Activated naive CD4-positive, alpha-beta T cell treated with anti-CD3 and anti-CD28 coated beads for 36 hours (primary cell): ENCODE measurements at regions not wholly inside any gene's neighbourhood (a gene's known extent, or its start where the extent isn't known, plus 50 kb on each side); places are given as distances from the start of the nearest gene placed in this dataset.

Source experiments
- CTCF ChIA-PET: fragments of 350-600 bp; sonication (Branson Sonifier 250); formaldehyde crosslinking; loops from one replicate; lab custom pipeline; 2021; ENCODE audit warnings: antibody characterized with exemption; lab: Charles Lee
- DNase-seq: peaks from one replicate; pipeline ENCODE4 v3.0.0-alpha.2; 2020
- H3K27ac Mint-ChIP-seq: one replicate; pipeline ENCODE4 v1.8.0; 2021; ENCODE audit warnings: mild to moderate bottlenecking, mixed read lengths
- H3K27me3 Mint-ChIP-seq: one replicate; pipeline ENCODE4 v1.8.0; 2021; ENCODE audit warnings: low read depth, mixed read lengths
- H3K36me3 Mint-ChIP-seq: one replicate; pipeline ENCODE4 v1.8.0; 2021; ENCODE audit warnings: low read depth, mixed read lengths
- H3K4me1 Mint-ChIP-seq: one replicate; pipeline ENCODE4 v1.8.0; 2021; ENCODE audit warnings: low read depth, mixed read lengths
- H3K4me3 Mint-ChIP-seq: one replicate; pipeline ENCODE4 v1.8.0; 2021; ENCODE audit warnings: mild to moderate bottlenecking, moderate library complexity, mixed read lengths
- H3K9me3 Mint-ChIP-seq: one replicate; pipeline ENCODE4 v1.8.0; 2021; ENCODE audit warnings: mixed read lengths
- intact Hi-C: fragments of 100-400 bp; cut with micrococcal nuclease; formaldehyde crosslinking; loops from one replicate; pipeline ENCODE4 v1.15.1; 2023

- H3K4me1 Mint-ChIP-seq: no peaks in the 10 kb centered on the region
- H3K9me3 Mint-ChIP-seq: no peaks in the 10 kb centered on the region
- no peaks in the 10 kb centered on the region for H3K36me3 Mint-ChIP-seq
- no peak overlapping the region for H3K27ac Mint-ChIP-seq
- peaks cover 6% of the 10 kb centered on the region for H3K27me3 Mint-ChIP-seq
- no peak overlapping the region for H3K4me3 Mint-ChIP-seq
- intact Hi-C loops: no loop called here
- DNase-seq: no peak
- CTCF ChIA-PET: interaction anchor here (0.6 to 0.7 kb wide), 2 partner anchors 391 to 893 kb away, joined by 3 read pairs; no protein-coding TSS in a partner anchor
Measured at GRCh38 chr2:204475399-204475798, 69.9 kb upstream of the PARD3B start.

- no peak for DNase-seq
- Mint-ChIP-seq H3K9me3 (no peaks in the 10 kb centered on the region), H3K27me3 (peaks cover 2% of the 10 kb centered on the region), H3K36me3 (no peaks in the 10 kb centered on the region), H3K27ac (no peak overlapping the region), H3K4me1 (no peaks in the 10 kb centered on the region), H3K4me3 (no peak overlapping the region)
- CTCF ChIA-PET: no interaction called here
- intact Hi-C loops: no loop called here
Measured at GRCh38 chr2:204477358-204477950, 67.8 kb upstream of the PARD3B start.

GRCh38 chr2:204479557-204479956, 65.7 kb upstream of the PARD3B start:
- H3K27me3 Mint-ChIP-seq: peaks cover 2% of the 10 kb centered on the region
- CTCF ChIA-PET: no interaction called here
- intact Hi-C loops: no loop called here
- H3K27ac Mint-ChIP-seq: no peak overlapping the region
- no peak overlapping the region for H3K4me3 Mint-ChIP-seq
- DNase-seq: peak; percentile 65
- no peaks in the 10 kb centered on the region for H3K9me3 Mint-ChIP-seq
- H3K4me1 Mint-ChIP-seq: no peaks in the 10 kb centered on the region
- no peaks in the 10 kb centered on the region for H3K36me3 Mint-ChIP-seq

- Mint-ChIP-seq H3K27me3 (no peaks in the 10 kb centered on the region), H3K4me1 (no peaks in the 10 kb centered on the region), H3K27ac (no peak overlapping the region), H3K36me3 (no peaks in the 10 kb centered on the region), H3K4me3 (no peak overlapping the region), H3K9me3 (no peaks in the 10 kb centered on the region)
- intact Hi-C loops: no loop called here
- CTCF ChIA-PET: no interaction called here
- DNase-seq: no peak
Measured at GRCh38 chr2:204480676-204481075, 64.6 kb upstream of the PARD3B start.

GRCh38 chr2:204483608-204484081, 61.6 kb upstream of the PARD3B start:
- no peak for DNase-seq
- Mint-ChIP-seq H3K4me1 (no peaks in the 10 kb centered on the region), H3K36me3 (no peaks in the 10 kb centered on the region), H3K9me3 (no peaks in the 10 kb centered on the region), H3K27ac (no peak overlapping the region), H3K27me3 (no peaks in the 10 kb centered on the region), H3K4me3 (no peak overlapping the region)
- CTCF ChIA-PET: no interaction called here
- intact Hi-C loops: no loop called here

- H3K36me3 Mint-ChIP-seq: no peaks in the 10 kb centered on the region
- H3K4me1 Mint-ChIP-seq: no peaks in the 10 kb centered on the region
- H3K27me3 Mint-ChIP-seq: no peaks in the 10 kb centered on the region
- no peak overlapping the region for H3K4me3 Mint-ChIP-seq
- H3K27ac Mint-ChIP-seq: no peak overlapping the region
- CTCF ChIA-PET: no interaction called here
- intact Hi-C loops: no loop called here
- DNase-seq: no peak
- no peaks in the 10 kb centered on the region for H3K9me3 Mint-ChIP-seq
Measured at GRCh38 chr2:204486321-204486720, 59.0 kb upstream of the PARD3B start.

- Mint-ChIP-seq H3K9me3 (no peaks in the 10 kb centered on the region), H3K27me3 (no peaks in the 10 kb centered on the region), H3K4me1 (no peaks in the 10 kb centered on the region), H3K4me3 (no peak overlapping the region), H3K27ac (no peak overlapping the region), H3K36me3 (no peaks in the 10 kb centered on the region)
- intact Hi-C loops: no loop called here
- DNase-seq: no peak
- CTCF ChIA-PET: no interaction called here
Measured at GRCh38 chr2:204486805-204487204, 58.5 kb upstream of the PARD3B start.

- H3K4me1 Mint-ChIP-seq: no peaks in the 10 kb centered on the region
- H3K9me3 Mint-ChIP-seq: no peaks in the 10 kb centered on the region
- H3K36me3 Mint-ChIP-seq: no peaks in the 10 kb centered on the region
- H3K4me3 Mint-ChIP-seq: no peak overlapping the region
- H3K27ac Mint-ChIP-seq: no peak overlapping the region
- intact Hi-C loops: no loop called here
- CTCF ChIA-PET: no interaction called here
- no peak for DNase-seq
- H3K27me3 Mint-ChIP-seq: no peaks in the 10 kb centered on the region
Measured at GRCh38 chr2:204487447-204488229, 57.6 kb upstream of the PARD3B start.

GRCh38 chr2:204491528-204491927, 53.7 kb upstream of the PARD3B start:
- DNase-seq: no peak
- Mint-ChIP-seq H3K36me3 (no peaks in the 10 kb centered on the region), H3K9me3 (no peaks in the 10 kb centered on the region), H3K4me1 (no peaks in the 10 kb centered on the region), H3K4me3 (no peak overlapping the region), H3K27ac (no peak overlapping the region), H3K27me3 (no peaks in the 10 kb centered on the region)
- intact Hi-C loops: no loop called here
- CTCF ChIA-PET: no interaction called here

GRCh38 chr2:204492417-204492816, 52.9 kb upstream of the PARD3B start:
- no peak for DNase-seq
- Mint-ChIP-seq H3K9me3 (no peaks in the 10 kb centered on the region), H3K27ac (no peak overlapping the region), H3K27me3 (peaks cover 2% of the 10 kb centered on the region), H3K36me3 (no peaks in the 10 kb centered on the region), H3K4me1 (no peaks in the 10 kb centered on the region), H3K4me3 (no peak overlapping the region)
- intact Hi-C loops: no loop called here
- CTCF ChIA-PET: no interaction called here

GRCh38 chr2:204494681-204495080, 50.6 kb upstream of the PARD3B start:
- Mint-ChIP-seq H3K27me3 (peaks cover 2% of the 10 kb centered on the region), H3K36me3 (no peaks in the 10 kb centered on the region), H3K9me3 (no peaks in the 10 kb centered on the region), H3K4me3 (no peak overlapping the region), H3K4me1 (no peaks in the 10 kb centered on the region), H3K27ac (no peak overlapping the region)
- CTCF ChIA-PET: no interaction called here
- intact Hi-C loops: no loop called here
- DNase-seq: no peak

GRCh38 chr2:204495381-204495780, 49.9 kb upstream of the PARD3B start:
- H3K27ac Mint-ChIP-seq: no peak overlapping the region
- DNase-seq: no peak
- no peak overlapping the region for H3K4me3 Mint-ChIP-seq
- H3K27me3 Mint-ChIP-seq: peaks cover 2% of the 10 kb centered on the region
- intact Hi-C loops: no loop called here
- H3K36me3 Mint-ChIP-seq: no peaks in the 10 kb centered on the region
- H3K4me1 Mint-ChIP-seq: no peaks in the 10 kb centered on the region
- CTCF ChIA-PET: no interaction called here
- no peaks in the 10 kb centered on the region for H3K9me3 Mint-ChIP-seq
